ENCODE measurements at regions not wholly inside any gene's neighbourhood (a gene's known extent, or its start where the extent isn't known, plus 50 kb on each side); places are given as distances from the start of the nearest gene placed in this dataset.

GRCh38 chr5:60149081-60149480 is 255.6 kb upstream of the PDE4D start:
- no peak overlapping the region for H3K4me3 ChIP-seq (ENCODE audit: low read length)
- TF ChIP-seq, protein P1, sequence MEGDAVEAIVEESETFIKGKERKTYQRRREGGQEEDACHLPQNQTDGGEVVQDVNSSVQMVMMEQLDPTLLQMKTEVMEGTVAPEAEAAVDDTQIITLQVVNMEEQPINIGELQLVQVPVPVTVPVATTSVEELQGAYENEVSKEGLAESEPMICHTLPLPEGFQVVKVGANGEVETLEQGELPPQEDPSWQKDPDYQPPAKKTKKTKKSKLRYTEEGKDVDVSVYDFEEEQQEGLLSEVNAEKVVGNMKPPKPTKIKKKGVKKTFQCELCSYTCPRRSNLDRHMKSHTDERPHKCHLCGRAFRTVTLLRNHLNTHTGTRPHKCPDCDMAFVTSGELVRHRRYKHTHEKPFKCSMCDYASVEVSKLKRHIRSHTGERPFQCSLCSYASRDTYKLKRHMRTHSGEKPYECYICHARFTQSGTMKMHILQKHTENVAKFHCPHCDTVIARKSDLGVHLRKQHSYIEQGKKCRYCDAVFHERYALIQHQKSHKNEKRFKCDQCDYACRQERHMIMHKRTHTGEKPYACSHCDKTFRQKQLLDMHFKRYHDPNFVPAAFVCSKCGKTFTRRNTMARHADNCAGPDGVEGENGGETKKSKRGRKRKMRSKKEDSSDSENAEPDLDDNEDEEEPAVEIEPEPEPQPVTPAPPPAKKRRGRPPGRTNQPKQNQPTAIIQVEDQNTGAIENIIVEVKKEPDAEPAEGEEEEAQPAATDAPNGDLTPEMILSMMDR (IDR thresholded peaks at IDR 0.05; ENCODE audit: insufficient read depth, low read depth, low read length, missing control alignments) = no peak
- no peak for DNase-seq (ENCODE audit: low read depth)

DNA sequence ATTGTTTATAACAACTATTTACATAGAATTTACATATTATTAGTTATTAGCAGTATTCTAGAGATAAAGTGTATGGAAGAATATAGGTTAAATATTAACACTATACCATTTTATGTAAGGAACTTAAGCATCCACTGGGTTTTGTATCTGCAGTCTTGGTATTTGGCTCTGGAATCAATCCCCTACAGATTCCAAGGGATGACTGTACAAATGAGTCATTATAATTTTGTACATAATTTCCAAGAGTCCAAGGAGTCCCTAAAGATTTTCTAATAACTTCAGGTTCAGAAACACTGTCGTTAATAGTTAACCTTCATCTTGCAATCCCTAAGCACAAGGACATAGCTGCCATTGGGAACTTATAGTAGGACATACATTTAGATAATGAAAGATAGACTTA is 254.8 kb upstream of the PDE4D start:
- TF ChIP-seq, protein P1 (IDR thresholded peaks at IDR 0.05; ENCODE audit: insufficient read depth, low read depth, low read length, missing control alignments) = no peak
- peak; percentile 10 for DNase-seq (ENCODE audit: low read depth)
- no peak overlapping the region for H3K4me3 ChIP-seq (ENCODE audit: low read length)

DNA sequence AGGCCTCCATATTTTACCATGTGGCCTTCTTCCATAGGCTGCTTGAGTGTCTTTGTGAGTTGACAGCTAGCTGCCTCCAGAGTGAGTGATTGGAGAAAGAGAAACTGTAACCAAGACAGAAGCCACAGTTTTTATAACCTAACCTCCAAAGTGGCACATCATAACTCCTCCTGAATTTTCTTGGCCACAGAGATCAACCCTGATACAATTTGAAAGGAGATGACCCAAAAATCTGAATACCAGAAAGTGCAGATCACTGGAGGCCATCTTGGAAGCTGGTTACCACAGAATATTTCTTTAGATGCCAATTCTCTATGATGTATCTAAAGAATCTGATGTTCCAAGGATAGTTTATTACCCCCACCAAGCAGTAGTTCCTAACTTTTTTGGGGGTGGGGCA is 254.3 kb upstream of the PDE4D start:
- no peak for DNase-seq (ENCODE audit: low read depth)
- TF ChIP-seq, protein P1 (IDR thresholded peaks at IDR 0.05; ENCODE audit: insufficient read depth, low read depth, low read length, missing control alignments) = no peak

DNA sequence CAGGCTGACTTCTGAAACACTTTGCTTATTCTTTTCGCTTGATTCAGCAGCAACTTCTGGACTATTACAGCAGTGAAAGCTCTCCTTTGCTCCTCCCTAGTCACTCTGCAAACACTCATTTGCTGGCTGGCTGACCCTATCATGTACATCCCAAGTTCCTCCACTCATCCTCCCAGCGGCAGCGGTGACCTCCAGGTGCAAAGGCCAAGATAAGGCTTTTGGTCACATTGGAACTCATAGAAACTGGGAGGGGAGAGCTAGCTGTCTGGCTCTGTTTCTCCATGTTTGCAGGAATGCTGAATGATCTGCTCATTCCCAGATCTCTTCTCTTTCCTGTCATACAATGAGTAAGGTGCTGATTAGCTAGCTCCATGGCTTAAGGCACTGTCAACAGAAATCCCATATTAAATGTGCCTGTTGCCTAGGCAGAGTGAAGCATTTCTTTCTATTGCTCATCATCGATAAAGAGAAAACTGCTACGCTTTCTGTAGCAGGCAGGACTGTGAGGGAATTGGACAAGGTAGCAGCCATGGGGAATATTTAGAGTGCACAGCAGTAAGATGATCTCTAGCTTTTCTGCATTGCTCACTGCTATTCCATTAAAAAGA is 250.5 kb upstream of the PDE4D start:
- H3K4me3 ChIP-seq (ENCODE audit: low read length) = no peak overlapping the region
- TF ChIP-seq, protein P1 (IDR thresholded peaks at IDR 0.05; ENCODE audit: insufficient read depth, low read depth, low read length, missing control alignments) = no peak
- no peak for DNase-seq (ENCODE audit: low read depth)

More for the DNA sequence above, 254.3 kb upstream of the PDE4D start:
- H3K4me3 ChIP-seq (ENCODE audit: low read length) = no peak overlapping the region

- no peak overlapping the region for H3K4me3 ChIP-seq (ENCODE audit: low read length)
- TF ChIP-seq, protein P1 (IDR thresholded peaks at IDR 0.05; ENCODE audit: insufficient read depth, low read depth, low read length, missing control alignments) = no peak
Measured at GRCh38 chr5:60141119-60141518, 247.6 kb upstream of the PDE4D start.

DNA sequence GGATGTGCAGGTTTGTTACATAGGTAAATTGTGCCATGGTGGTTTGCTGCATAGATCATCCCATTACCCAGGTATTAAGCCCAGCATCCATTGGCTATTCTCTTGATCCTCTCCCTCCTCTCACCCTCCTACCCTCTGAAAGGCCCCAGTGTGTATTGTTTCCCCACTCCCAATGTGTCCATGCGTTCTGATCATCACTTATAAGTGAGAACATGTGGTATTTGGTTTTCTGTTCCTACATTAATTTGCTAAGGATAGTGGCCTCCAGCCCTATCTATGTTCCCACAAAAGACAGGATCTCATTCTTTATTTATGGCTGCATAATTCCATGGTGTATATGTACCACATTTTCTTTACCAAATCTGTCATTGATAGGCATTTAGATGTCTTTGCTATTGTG is 243.3 kb upstream of the PDE4D start:
- no peak for DNase-seq (ENCODE audit: low read depth)
- TF ChIP-seq, protein P1 (IDR thresholded peaks at IDR 0.05; ENCODE audit: insufficient read depth, low read depth, low read length, missing control alignments) = no peak

More at GRCh38 chr5:60141119-60141518, 247.6 kb upstream of the PDE4D start:
- DNase-seq (ENCODE audit: low read depth) = no peak

GRCh38 chr5:60131504-60131903 is 238.0 kb upstream of the PDE4D start:
- no peak for DNase-seq (ENCODE audit: low read depth)
- TF ChIP-seq, protein P1 (IDR thresholded peaks at IDR 0.05; ENCODE audit: insufficient read depth, low read depth, low read length, missing control alignments) = no peak
- no peak overlapping the region for H3K4me3 ChIP-seq (ENCODE audit: low read length)

More for the DNA sequence above, 243.3 kb upstream of the PDE4D start:
- H3K4me3 ChIP-seq (ENCODE audit: low read length) = no peak overlapping the region
